GM23248 (cell line): ENCODE measurements at regions not wholly inside any gene's neighbourhood (a gene's known extent, or its start where the extent isn't known, plus 50 kb on each side); places are given as distances from the start of the nearest gene placed in this dataset.

ENCODE experiments used
- EZH2 ChIP-seq: fragments of 200-600 bp; sonication (generic); IDR thresholded peaks from 2 replicates; pipeline ENCODE4 v1.6.1; 2018; ENCODE audit warnings: antibody characterized with exemption, mild to moderate bottlenecking; ENCODE audit not compliant: insufficient read depth, poor library complexity, severe bottlenecking
- EZH2phosphoT487 ChIP-seq: fragments of 200-600 bp; sonication (generic); IDR thresholded peaks from 2 replicates; pipeline ENCODE4 v1.6.1; 2018; ENCODE audit warnings: antibody characterized with exemption, moderate library complexity, mild to moderate bottlenecking, low read depth; ENCODE audit not compliant: insufficient read depth

DNA sequence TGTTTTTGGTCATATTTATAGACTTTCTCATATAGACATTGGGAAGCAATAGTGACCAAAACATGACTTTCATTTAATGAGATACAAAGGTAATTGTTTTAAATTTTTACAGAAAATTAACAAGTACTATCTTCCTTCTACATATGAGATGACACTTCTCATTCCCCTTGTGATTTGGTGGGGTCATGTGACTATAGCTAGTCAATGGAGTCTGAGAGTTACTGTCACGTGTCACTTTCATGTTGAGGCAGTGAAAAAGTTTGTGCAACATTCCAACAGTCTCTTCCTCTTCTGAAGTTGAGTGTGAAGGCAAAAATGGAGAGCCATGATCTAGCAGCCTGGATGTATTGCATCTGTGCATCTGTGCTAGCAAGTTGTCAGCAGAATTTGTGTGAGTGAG, 618.3 kb upstream of the LRRC4C start:
- no peak for TF ChIP-seq EZH2
- TF ChIP-seq EZH2phosphoT487, result no peak
